CD4-positive, CD25-positive, alpha-beta regulatory T cell (primary cell): ENCODE measurements at regions not wholly inside any gene's neighbourhood (a gene's known extent, or its start where the extent isn't known, plus 50 kb on each side); places are given as distances from the start of the nearest gene placed in this dataset.

Source experiments
- ATAC-seq, 2 donors: fragments of 150-1000 bp; cut with Tn5 transposase; one replicate each; pipeline ENCODE4 v1.10.0; 2021; ENCODE audit warnings: low read depth in 2 of 2, moderate number of reproducible peaks in 2 of 2, moderate library complexity in 1 of 2
- DNase-seq, 3 donors: peaks; one replicate each; pipeline versions ENCODE4 v3.0.0 to v3.0.0-alpha.2; 2012 to 2022; ENCODE audit warnings: mixed read lengths in 1 of 3
- H3K27ac ChIP-seq: one replicate; pipeline ENCODE4 v1.7.0; 2013; ENCODE audit warnings: mild to moderate bottlenecking, low read length; ENCODE audit not compliant: insufficient read depth, poor library complexity, severe bottlenecking
- H3K27me3 ChIP-seq: one replicate; pipeline ENCODE4 v1.7.0; 2013; ENCODE audit warnings: low read length; ENCODE audit not compliant: control insufficient read depth, insufficient read depth
- H3K36me3 ChIP-seq: one replicate; pipeline ENCODE4 v1.7.0; 2013; ENCODE audit warnings: mild to moderate bottlenecking, low read length, moderate library complexity; ENCODE audit not compliant: control insufficient read depth, insufficient read depth
- H3K4me1 ChIP-seq: 2 replicates; pipeline ENCODE4 v1.7.0; 2013; ENCODE audit warnings: mild to moderate bottlenecking, low read length; ENCODE audit not compliant: insufficient read depth, control insufficient read depth, poor library complexity, severe bottlenecking
- H3K4me3 ChIP-seq: one replicate; pipeline ENCODE4 v1.7.0; 2013; ENCODE audit warnings: low read depth, mild to moderate bottlenecking, low read length, moderate library complexity
- H3K9me3 ChIP-seq, 2 experiments: 1 replicate in 1 of 2; 2 replicates in 1 of 2; pipeline ENCODE4 v1.7.0; 2013; ENCODE audit warnings: low read length in 2 of 2, mild to moderate bottlenecking in 1 of 2, moderate library complexity in 1 of 2; ENCODE audit not compliant: control insufficient read depth in 2 of 2
- H3K27ac Mint-ChIP-seq, 3 donors: one replicate each; pipeline ENCODE4 v1.8.0; 2020 to 2022; ENCODE audit warnings: mild to moderate bottlenecking in 3 of 3, mixed read lengths in 3 of 3, moderate library complexity in 2 of 3
- H3K27me3 Mint-ChIP-seq: one replicate; pipeline ENCODE4 v1.8.0; 2022; ENCODE audit warnings: mild to moderate bottlenecking, mixed read lengths
- H3K36me3 Mint-ChIP-seq: one replicate; pipeline ENCODE4 v1.8.0; 2020; ENCODE audit warnings: mixed read lengths
- H3K4me1 Mint-ChIP-seq, 4 donors: one replicate each; pipeline ENCODE4 v1.8.0; 2020 to 2022; ENCODE audit warnings: mixed read lengths in 4 of 4, mild to moderate bottlenecking in 1 of 4
- H3K4me3 Mint-ChIP-seq, 4 donors: one replicate each; pipeline ENCODE4 v1.8.0; 2020 to 2022; ENCODE audit warnings: mild to moderate bottlenecking in 4 of 4, mixed read lengths in 4 of 4, moderate library complexity in 3 of 4
- H3K9me3 Mint-ChIP-seq, 7 donors: one replicate each; pipeline ENCODE4 v1.8.0; 2020 to 2022; ENCODE audit warnings: mixed read lengths in 7 of 7, mild to moderate bottlenecking in 3 of 7, moderate library complexity in 2 of 7

DNA sequence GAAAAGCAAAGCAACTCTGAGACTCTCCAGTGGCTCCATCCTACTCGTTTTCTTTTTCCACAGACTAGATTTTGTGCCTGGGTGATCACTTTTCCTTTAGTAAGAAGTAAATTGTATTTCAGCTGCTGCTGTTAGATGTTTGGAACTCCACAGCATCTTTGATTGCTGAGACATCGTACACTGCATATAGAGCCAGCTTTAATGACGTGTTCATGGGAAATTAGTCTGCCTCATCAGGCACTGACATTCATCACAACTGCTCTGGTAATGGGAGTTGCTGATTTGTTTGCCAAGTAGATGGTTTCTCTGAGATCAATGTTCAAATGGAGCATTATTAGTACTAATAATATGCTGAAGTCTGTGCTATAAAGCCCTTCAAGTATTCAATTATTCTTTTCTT is 573.8 kb upstream of the NR5A2 start:
- Histone ChIP-seq H3K4me3 (no peak overlapping the region), H3K36me3 (no peaks in the 10 kb centered on the region), H3K9me3 (no peaks in the 10 kb centered on the region), H3K4me1 (no peaks in the 10 kb centered on the region), H3K27me3 (peaks cover 1% of the 10 kb centered on the region), H3K27ac (no peak overlapping the region)
- Mint-ChIP-seq H3K36me3 (no peaks in the 10 kb centered on the region), H3K27ac (no peak overlapping the region), H3K27me3 (peaks cover 19% of the 10 kb centered on the region), H3K4me1 (no peaks in the 10 kb centered on the region), H3K4me3 (no peak overlapping the region), H3K9me3 (peaks cover 0 to 4% (median 0%) of the 10 kb centered on the region in 7 donors)
- no peak for ATAC-seq
- DNase-seq, result no peak

DNA sequence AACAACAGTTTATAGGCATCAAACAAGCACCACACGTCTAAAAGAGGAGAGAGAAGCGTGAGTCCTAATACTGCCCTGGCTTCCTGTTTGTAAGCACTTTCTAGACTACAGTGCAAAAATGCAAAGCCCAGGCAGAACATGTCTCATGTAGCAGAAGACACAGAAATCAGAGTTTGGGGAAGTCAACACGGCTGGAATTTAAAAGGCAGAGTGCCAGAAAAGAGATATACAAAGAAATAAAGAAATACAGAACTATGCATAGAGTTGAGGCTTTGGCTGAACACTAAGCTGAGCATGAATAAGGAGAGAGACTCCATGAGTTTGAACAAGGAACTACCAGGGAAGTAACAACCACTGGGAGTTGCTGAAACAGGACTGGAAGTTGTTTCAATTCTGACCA is 566.6 kb upstream of the NR5A2 start:
- H3K36me3 ChIP-seq, result no peaks in the 10 kb centered on the region
- Mint-ChIP-seq H3K4me3 (no peak overlapping the region), H3K36me3 (no peaks in the 10 kb centered on the region), H3K4me1 (no peaks in the 10 kb centered on the region), H3K9me3 (peaks cover 0 to 11% (median 4%) of the 10 kb centered on the region in 7 donors), H3K27me3 (peaks cover 21% of the 10 kb centered on the region), H3K27ac (no peak overlapping the region)
- H3K9me3 ChIP-seq, result no peaks in the 10 kb centered on the region
- H3K27me3 ChIP-seq, result peaks cover 3% of the 10 kb centered on the region
- H3K4me1 ChIP-seq, result no peaks in the 10 kb centered on the region
- H3K27ac ChIP-seq, result no peak overlapping the region
- no peak overlapping the region for H3K4me3 ChIP-seq
- peak in 1 of 3 donors; percentile 1 for DNase-seq
- ATAC-seq, result no peak

DNA sequence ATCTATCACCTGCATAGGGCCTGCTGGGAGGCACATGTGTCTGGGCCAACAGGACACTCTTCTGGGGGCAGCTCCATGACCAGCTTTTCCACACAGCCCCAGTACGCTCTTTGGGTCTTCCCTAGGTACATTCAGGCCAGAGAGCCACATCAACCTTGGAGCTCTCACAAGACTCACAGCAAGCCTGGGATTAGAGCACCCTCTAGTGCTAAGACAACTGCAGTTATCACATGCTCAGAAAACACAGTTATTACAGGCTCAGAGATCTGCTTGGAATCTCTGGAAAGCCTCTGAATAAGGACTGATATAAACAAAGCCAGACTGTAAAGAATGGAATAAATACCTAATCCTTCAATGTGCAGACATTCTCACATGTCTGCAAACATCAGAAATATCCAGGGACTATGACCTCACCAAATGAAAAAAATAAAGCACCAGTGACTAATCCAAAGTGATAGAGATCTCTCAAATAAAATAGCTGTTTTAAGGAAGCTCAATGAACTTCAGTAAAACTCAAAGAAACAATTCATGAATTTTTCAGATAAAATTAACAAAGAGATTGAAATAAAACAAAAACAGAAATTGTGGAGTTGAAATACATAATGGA is 563.9 kb upstream of the NR5A2 start:
- H3K27ac ChIP-seq, result no peak overlapping the region
- H3K9me3 ChIP-seq, result no peaks in the 10 kb centered on the region
- ATAC-seq, result no peak
- peak in 1 of 3 donors; percentile 40 for DNase-seq
- no peaks in the 10 kb centered on the region for H3K4me1 ChIP-seq
- Mint-ChIP-seq H3K36me3 (no peaks in the 10 kb centered on the region), H3K9me3 (peaks cover 0 to 11% (median 4%) of the 10 kb centered on the region in 7 donors), H3K4me1 (no peaks in the 10 kb centered on the region), H3K27ac (no peak overlapping the region), H3K27me3 (peaks cover 18% of the 10 kb centered on the region), H3K4me3 (no peak overlapping the region)
- peaks cover 2% of the 10 kb centered on the region for H3K27me3 ChIP-seq
- no peak overlapping the region for H3K4me3 ChIP-seq
- H3K36me3 ChIP-seq, result no peaks in the 10 kb centered on the region

DNA sequence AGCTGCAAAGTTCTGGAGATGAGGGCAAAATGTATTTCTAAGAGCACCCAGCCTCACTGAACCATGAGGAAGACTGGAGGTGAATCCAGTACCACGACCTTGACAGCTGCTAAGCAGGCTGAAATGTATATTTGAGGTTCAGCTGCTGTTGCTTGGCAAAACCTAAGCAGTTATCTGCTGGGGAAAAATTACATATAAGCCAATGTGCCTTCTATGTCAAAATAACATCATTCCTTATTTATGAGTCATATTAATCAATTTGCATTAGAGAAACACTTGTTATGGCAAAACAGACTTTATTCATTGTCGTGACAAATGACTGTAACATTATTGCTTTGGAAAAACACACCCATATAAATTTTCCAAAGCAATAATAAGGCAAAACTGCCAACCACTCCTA is 560.5 kb upstream of the NR5A2 start:
- H3K4me3 ChIP-seq, result no peak overlapping the region
- Mint-ChIP-seq H3K36me3 (no peaks in the 10 kb centered on the region), H3K27ac (no peak overlapping the region), H3K4me3 (no peak overlapping the region), H3K27me3 (peaks cover 11% of the 10 kb centered on the region), H3K4me1 (no peaks in the 10 kb centered on the region), H3K9me3 (peaks cover 0 to 11% (median 3%) of the 10 kb centered on the region in 7 donors)
- DNase-seq (no peak), ATAC-seq (no peak)
- H3K27me3 ChIP-seq, result no peaks in the 10 kb centered on the region
- no peak overlapping the region for H3K27ac ChIP-seq
- H3K36me3 ChIP-seq, result no peaks in the 10 kb centered on the region
- no peaks in the 10 kb centered on the region for H3K9me3 ChIP-seq
- H3K4me1 ChIP-seq, result no peaks in the 10 kb centered on the region

DNA sequence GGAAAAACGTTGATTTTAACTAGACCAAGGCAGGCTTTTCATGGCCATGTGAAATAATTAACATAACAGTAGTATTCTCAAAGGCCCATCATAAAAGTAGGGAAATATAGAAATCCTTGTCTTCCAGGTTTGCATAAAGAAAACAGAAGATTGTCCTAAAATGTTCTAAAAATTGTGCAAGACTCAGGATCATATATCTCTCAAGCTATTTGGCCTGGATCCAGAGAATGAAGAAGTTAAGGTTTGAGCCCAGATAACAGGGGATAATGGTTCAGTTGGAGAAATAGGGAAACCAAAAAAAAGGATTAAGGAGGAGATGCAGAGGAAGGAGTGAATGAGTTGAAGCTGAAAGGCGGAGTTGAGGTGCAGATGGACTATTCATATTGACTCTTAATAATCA is 555.5 kb upstream of the NR5A2 start:
- Histone ChIP-seq H3K36me3 (no peaks in the 10 kb centered on the region), H3K27ac (no peak overlapping the region), H3K4me3 (no peak overlapping the region), H3K4me1 (no peaks in the 10 kb centered on the region), H3K27me3 (no peaks in the 10 kb centered on the region), H3K9me3 (no peaks in the 10 kb centered on the region)
- DNase-seq (no peak), ATAC-seq (no peak)
- no peaks in the 10 kb centered on the region for H3K27me3 Mint-ChIP-seq
- no peaks in the 10 kb centered on the region for H3K36me3 Mint-ChIP-seq
- no peaks in the 10 kb centered on the region for H3K4me1 Mint-ChIP-seq
- no peak overlapping the region for H3K4me3 Mint-ChIP-seq
- H3K9me3 Mint-ChIP-seq, result peaks cover 0 to 2% (median 0%) of the 10 kb centered on the region in 7 donors
- no peak overlapping the region for H3K27ac Mint-ChIP-seq

DNA sequence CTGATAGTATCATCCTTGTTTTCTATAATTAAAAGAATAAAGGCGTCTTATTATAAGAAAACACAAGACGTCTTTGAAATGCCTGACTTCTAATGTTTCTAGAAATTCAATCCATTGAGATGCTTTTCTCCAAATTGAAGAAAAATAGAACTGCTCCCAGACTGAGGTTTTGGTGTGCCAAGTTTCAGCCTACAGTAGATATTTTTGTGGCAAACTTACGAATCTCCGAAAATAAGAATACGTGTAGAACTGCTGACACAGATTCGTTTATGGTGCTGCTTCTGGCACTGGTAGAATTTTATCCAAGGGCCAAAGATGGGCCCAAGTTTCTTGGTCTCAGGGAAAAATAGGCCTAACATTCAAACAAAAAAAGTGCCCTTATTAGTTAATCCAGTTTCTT is 554.5 kb upstream of the NR5A2 start:
- Histone ChIP-seq H3K4me3 (no peak overlapping the region), H3K4me1 (no peaks in the 10 kb centered on the region), H3K9me3 (no peaks in the 10 kb centered on the region), H3K27me3 (no peaks in the 10 kb centered on the region), H3K36me3 (no peaks in the 10 kb centered on the region), H3K27ac (no peak overlapping the region)
- Mint-ChIP-seq H3K4me1 (no peaks in the 10 kb centered on the region), H3K27me3 (no peaks in the 10 kb centered on the region), H3K27ac (no peak overlapping the region), H3K9me3 (peaks cover 0 to 2% (median 0%) of the 10 kb centered on the region in 7 donors), H3K36me3 (no peaks in the 10 kb centered on the region), H3K4me3 (no peak overlapping the region)
- no peak for ATAC-seq
- DNase-seq, result no peak

DNA sequence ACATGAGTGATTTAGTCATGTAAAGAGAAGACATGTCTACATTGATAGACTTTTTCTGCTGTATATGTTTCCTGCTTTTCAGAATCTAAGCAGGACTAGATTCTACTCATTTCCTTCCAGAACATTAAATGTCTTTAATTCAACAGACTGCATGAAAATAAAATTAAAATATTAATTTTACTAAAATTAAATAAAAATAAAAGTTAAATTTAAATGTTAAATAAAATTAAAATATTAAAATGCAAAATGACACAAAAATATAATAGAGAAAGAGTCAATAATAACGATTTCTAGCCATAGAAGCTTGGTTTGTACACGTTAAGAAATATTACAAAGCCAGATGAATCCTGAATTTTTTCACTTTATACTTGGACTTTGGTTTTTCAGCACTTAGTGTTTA is 552.8 kb upstream of the NR5A2 start:
- DNase-seq (no peak), ATAC-seq (no peak)
- no peaks in the 10 kb centered on the region for H3K36me3 Mint-ChIP-seq
- no peak overlapping the region for H3K4me3 Mint-ChIP-seq
- H3K27ac Mint-ChIP-seq, result no peak overlapping the region
- peaks cover 0 to 2% (median 0%) of the 10 kb centered on the region in 7 donors for H3K9me3 Mint-ChIP-seq
- peaks cover 5% of the 10 kb centered on the region for H3K27me3 Mint-ChIP-seq
- H3K4me3 ChIP-seq, result no peak overlapping the region
- H3K27ac ChIP-seq, result no peak overlapping the region
- H3K9me3 ChIP-seq, result no peaks in the 10 kb centered on the region
- H3K36me3 ChIP-seq, result no peaks in the 10 kb centered on the region
- no peaks in the 10 kb centered on the region for H3K4me1 ChIP-seq
- H3K4me1 Mint-ChIP-seq, result no peaks in the 10 kb centered on the region
- no peaks in the 10 kb centered on the region for H3K27me3 ChIP-seq

DNA sequence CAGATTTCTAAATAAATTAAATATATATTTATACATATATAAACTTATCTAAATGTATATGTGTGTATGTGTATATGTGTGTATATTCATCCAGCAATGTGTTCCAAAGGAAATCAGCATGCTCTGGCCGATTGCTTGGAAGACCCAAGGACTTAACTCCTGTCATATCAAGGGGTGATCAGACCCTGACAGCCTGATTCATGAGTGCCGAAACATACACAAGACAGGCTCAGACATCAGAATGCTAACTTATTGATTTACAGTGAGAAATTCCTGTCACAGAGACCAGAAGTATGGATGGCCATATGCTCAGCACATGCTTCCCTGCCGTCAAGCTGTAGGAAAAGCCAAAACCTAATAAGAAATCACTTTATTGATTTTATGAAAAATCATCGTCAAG is 545.1 kb upstream of the NR5A2 start:
- no peak overlapping the region for H3K27ac ChIP-seq
- ATAC-seq (no peak), DNase-seq (no peak)
- Mint-ChIP-seq H3K27ac (no peak overlapping the region), H3K27me3 (peaks cover 21% of the 10 kb centered on the region), H3K4me1 (no peaks in the 10 kb centered on the region), H3K36me3 (no peaks in the 10 kb centered on the region), H3K4me3 (no peak overlapping the region), H3K9me3 (peaks cover 0 to 1% (median 0%) of the 10 kb centered on the region in 7 donors)
- no peaks in the 10 kb centered on the region for H3K36me3 ChIP-seq
- peaks cover 2% of the 10 kb centered on the region for H3K27me3 ChIP-seq
- no peak overlapping the region for H3K4me3 ChIP-seq
- no peaks in the 10 kb centered on the region for H3K4me1 ChIP-seq
- no peaks in the 10 kb centered on the region for H3K9me3 ChIP-seq
